PC-9 (cell line): ENCODE measurements at regions not wholly inside any gene's neighbourhood (a gene's known extent, or its start where the extent isn't known, plus 50 kb on each side); places are given as distances from the start of the nearest gene placed in this dataset.

ENCODE experiments used
- BruUV-seq: library from RNA; stranded (reverse); fragments of 400-500 nt; replicated peaks from 2 replicates; lab custom pipeline; 2021; lab: Mats Ljungman, UMichigan
- CTCF ChIA-PET: fragments of 300-600 bp; sonication (Branson Sonifier 250); formaldehyde crosslinking; loops from one replicate; lab custom pipeline; 2022; ENCODE audit warnings: antibody characterized with exemption; lab: Charles Lee
- POLR2A ChIA-PET: fragments of 300-600 bp; sonication (Branson Sonifier 250); formaldehyde crosslinking; loops from one replicate; lab custom pipeline; 2022; ENCODE audit warnings: antibody characterized with exemption; ENCODE audit not compliant: unreplicated experiment; lab: Charles Lee
- DNase-seq, 2 experiments: peaks; one replicate each; pipeline versions ENCODE4 v3.0.0 to v3.0.0-alpha.2; 2015 to 2022; ENCODE audit warnings: mixed read lengths in 1 of 2
- H2AFZ ChIP-seq: fragments of 200-600 bp; sonication (generic); 2 replicates; pipeline ENCODE4 v1.8.1; 2017; ENCODE audit warnings: antibody characterized with exemption
- H3F3A ChIP-seq: fragments of 200-600 bp; sonication (generic); 2 replicates; pipeline ENCODE4 v1.8.1; 2017; ENCODE audit warnings: antibody characterized with exemption, mild to moderate bottlenecking, low read depth; ENCODE audit not compliant: insufficient read depth
- H3K27ac ChIP-seq: fragments of 200-600 bp; sonication (generic); 2 replicates; pipeline ENCODE4 v1.6.1; 2016; ENCODE audit warnings: mixed run types
- H3K27me3 ChIP-seq: fragments of 200-600 bp; sonication (generic); 2 replicates; pipeline ENCODE4 v1.6.1; 2016; ENCODE audit warnings: low read depth, mixed run types; ENCODE audit not compliant: insufficient read depth
- H3K36me3 ChIP-seq: fragments of 200-600 bp; sonication (generic); 2 replicates; pipeline ENCODE4 v1.6.1; 2016; ENCODE audit warnings: low read depth, mixed run types
- H3K4me1 ChIP-seq: fragments of 200-600 bp; sonication (generic); replicated peaks from 2 replicates; pipeline ENCODE4 v1.6.1; 2016; ENCODE audit warnings: mixed run types; ENCODE audit not compliant: insufficient read depth
- H3K4me2 ChIP-seq: fragments of 200-600 bp; sonication (generic); 2 replicates; pipeline ENCODE4 v1.6.1; 2017; ENCODE audit warnings: mixed run types
- H3K4me3 ChIP-seq: fragments of 200-600 bp; sonication (generic); 2 replicates; pipeline ENCODE4 v1.6.1; 2016; ENCODE audit warnings: mixed run types
- H3K79me2 ChIP-seq: fragments of 200-600 bp; sonication (generic); 2 replicates; pipeline ENCODE4 v1.6.1; 2017; ENCODE audit warnings: low read depth, mixed run types
- H3K9me2 ChIP-seq: fragments of 200-600 bp; sonication (generic); 2 replicates; pipeline ENCODE4 v1.8.1; 2017; ENCODE audit warnings: mild to moderate bottlenecking; ENCODE audit not compliant: insufficient read depth
- H3K9me3 ChIP-seq: fragments of 200-600 bp; sonication (generic); 2 replicates; pipeline ENCODE4 v1.8.1; 2016; ENCODE audit warnings: low read depth; ENCODE audit not compliant: insufficient read depth
- H4K20me1 ChIP-seq: fragments of 200-600 bp; sonication (generic); 2 replicates; pipeline ENCODE4 v1.8.1; 2017; ENCODE audit not compliant: insufficient read depth
- CTCF ChIP-seq: fragments of 200-600 bp; sonication (generic); conservative IDR thresholded peaks from 2 replicates; pipeline ENCODE4 v1.6.1; 2017; ENCODE audit warnings: mixed run types, antibody characterized with exemption, mild to moderate bottlenecking, moderate library complexity
- EZH2 ChIP-seq: fragments of 200-600 bp; sonication (generic); IDR thresholded peaks from 2 replicates; pipeline ENCODE4 v1.8.0; 2017; ENCODE audit warnings: antibody characterized with exemption, low read depth
- intact Hi-C: fragments of 100-400 bp; cut with micrococcal nuclease; formaldehyde crosslinking; loops from one replicate; pipeline ENCODE4 v1.10.0; 2022; ENCODE audit not compliant: unreplicated experiment

GRCh38 chr5:97480313-97480712 is 297.3 kb upstream of the RIOK2 start:
- Histone ChIP-seq H4K20me1 (no peaks in the 10 kb centered on the region), H3K4me3 (no peak overlapping the region), H3F3A (no peaks in the 10 kb centered on the region), H2AFZ (no peak overlapping the region), H3K9me2 (no peaks in the 10 kb centered on the region), H3K36me3 (no peaks in the 10 kb centered on the region), H3K9me3 (no peaks in the 10 kb centered on the region), H3K79me2 (no peaks in the 10 kb centered on the region), H3K4me1 (no peaks in the 10 kb centered on the region), H3K4me2 (peak overlapping the region; percentile 9; the same call in 1 of the 2 replicates), H3K27me3 (no peaks in the 10 kb centered on the region), H3K27ac (no peak overlapping the region)
- ChIA-PET POLR2A (no interaction called here), CTCF (no interaction called here)
- TF ChIP-seq EZH2 (no peak), CTCF (no peak)
- no peak for DNase-seq
- BruUV-seq, result no TSS peak
- intact Hi-C loops, result no loop called here

- Histone ChIP-seq H3K27me3 (no peaks in the 10 kb centered on the region), H3K9me2 (no peaks in the 10 kb centered on the region), H3K4me3 (no peak overlapping the region), H3F3A (no peaks in the 10 kb centered on the region), H3K4me1 (no peaks in the 10 kb centered on the region), H4K20me1 (no peaks in the 10 kb centered on the region), H3K27ac (no peak overlapping the region), H3K36me3 (no peaks in the 10 kb centered on the region), H3K79me2 (no peaks in the 10 kb centered on the region), H2AFZ (no peak overlapping the region), H3K4me2 (no peak overlapping the region), H3K9me3 (no peaks in the 10 kb centered on the region)
- TF ChIP-seq EZH2 (no peak), CTCF (no peak)
- ChIA-PET POLR2A (interaction anchor here (0.5 kb wide), 1 partner anchor 826 kb away, joined by 3 read pairs; the partner anchor contains the start of gene CAST), CTCF (no interaction called here)
- BruUV-seq, result no TSS peak
- no peak for DNase-seq
- intact Hi-C loops, result no loop called here
Measured at GRCh38 chr5:97488126-97488668, 305.1 kb upstream of the RIOK2 start.

GRCh38 chr5:97489010-97489840 is 306.2 kb upstream of the RIOK2 start:
- CTCF ChIA-PET, result no interaction called here
- Histone ChIP-seq H3K9me2 (no peaks in the 10 kb centered on the region), H4K20me1 (no peaks in the 10 kb centered on the region), H2AFZ (no peak overlapping the region), H3K27ac (no peak overlapping the region), H3K36me3 (no peaks in the 10 kb centered on the region), H3K4me1 (no peaks in the 10 kb centered on the region), H3F3A (no peaks in the 10 kb centered on the region), H3K27me3 (no peaks in the 10 kb centered on the region), H3K4me2 (no peak overlapping the region), H3K79me2 (no peaks in the 10 kb centered on the region), H3K4me3 (no peak overlapping the region), H3K9me3 (no peaks in the 10 kb centered on the region)
- BruUV-seq, result no TSS peak
- DNase-seq, result no peak
- TF ChIP-seq CTCF, result no peak
- no peak for TF ChIP-seq EZH2
- POLR2A ChIA-PET, result no interaction called here
- intact Hi-C loops, result no loop called here
